GM21619 (cell line): ENCODE measurements at regions not wholly inside any gene's neighbourhood (a gene's known extent, or its start where the extent isn't known, plus 50 kb on each side); places are given as distances from the start of the nearest gene placed in this dataset.
"Not testable (repeated sequence)": the region's sequence is repeated elsewhere in the genome, so short reads cannot be mapped to it uniquely, and the experiment has no call there.

Experiments used
- ATAC-seq: cut with Tn5 transposase; IDR thresholded peaks from one replicate; pipeline ENCODE4 v1.9.1; 2021; ENCODE audit not compliant: unreplicated experiment

DNA sequence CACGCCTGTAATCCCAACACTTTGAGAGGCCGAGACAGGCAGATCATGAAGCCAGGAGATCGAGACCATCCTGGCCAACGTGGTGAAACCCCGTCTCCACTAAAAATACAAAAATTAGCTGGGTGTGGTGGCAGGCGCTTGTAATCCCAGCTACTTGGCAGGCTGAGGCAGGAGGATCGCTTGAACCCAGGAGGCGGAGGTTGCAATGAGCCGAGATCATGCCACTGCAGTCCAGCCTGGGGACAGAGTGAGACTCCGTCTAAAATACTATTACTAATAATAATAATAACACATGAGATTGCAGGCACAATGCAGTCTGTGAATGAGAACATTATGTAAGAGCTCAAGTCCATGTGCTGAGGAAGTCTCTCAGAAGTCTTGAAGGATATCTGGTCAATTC is 1684.4 kb downstream of the SPATA31A7 start:
- ATAC-seq, result not testable (repeated sequence)

DNA sequence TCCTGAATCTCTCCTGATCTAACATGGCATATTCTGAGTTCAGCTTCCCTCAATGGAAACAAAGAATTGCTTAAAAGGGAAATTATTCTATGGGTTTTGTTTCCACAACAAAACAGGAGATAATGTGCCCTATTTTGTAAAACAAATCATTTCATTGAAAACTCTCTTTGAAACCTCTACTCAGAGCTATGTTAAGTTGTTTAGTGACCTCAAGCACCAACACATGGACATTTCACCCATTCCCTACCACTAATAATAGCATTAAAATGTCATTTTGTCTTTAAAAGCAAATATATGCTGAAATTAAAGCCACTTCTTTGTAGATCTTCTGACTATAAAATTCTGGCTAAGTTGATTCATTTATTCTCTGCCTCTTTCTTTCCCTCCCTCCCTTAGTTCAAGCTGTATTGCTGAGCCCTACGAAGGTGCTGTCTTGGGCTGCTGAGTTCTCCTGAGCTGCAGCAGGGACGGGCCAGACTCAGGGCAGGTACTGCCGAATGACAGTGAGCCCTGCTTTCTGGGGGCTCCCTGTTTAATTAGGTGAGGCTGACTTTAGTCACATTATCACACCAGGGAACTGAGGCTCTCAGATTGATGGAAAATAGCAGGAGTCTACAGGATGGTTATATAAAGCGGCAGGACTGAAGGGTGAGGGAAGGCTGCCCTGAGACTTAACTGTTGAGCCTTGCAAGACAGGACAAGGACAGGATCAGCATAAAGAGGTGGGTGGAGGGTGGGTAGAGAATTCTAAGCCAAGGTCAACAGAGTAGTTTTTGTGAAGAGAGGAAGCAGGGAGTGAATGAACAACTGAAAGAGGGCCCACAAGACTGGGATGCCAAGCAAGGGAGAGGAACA is 1685.1 kb downstream of the SPATA31A7 start:
- not testable (repeated sequence) for ATAC-seq

DNA sequence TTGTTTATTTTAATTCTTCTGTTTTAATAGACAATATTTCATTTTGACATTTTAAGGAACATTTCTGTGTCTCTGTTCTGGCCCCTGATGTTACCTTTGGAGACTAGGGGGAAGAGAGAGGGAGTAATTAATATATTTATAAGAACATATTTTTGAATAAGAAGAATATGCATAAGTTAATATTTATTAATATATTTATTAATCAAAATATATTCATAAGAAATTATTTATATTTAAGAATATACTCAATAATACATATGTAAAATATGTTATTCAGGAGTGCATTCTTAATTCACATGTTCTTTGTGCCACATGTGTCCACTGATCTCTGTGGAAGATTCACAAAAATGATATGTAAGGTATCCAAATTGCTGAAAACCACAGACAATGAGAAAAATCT is 1687.7 kb downstream of the SPATA31A7 start:
- ATAC-seq, result not testable (repeated sequence)

DNA sequence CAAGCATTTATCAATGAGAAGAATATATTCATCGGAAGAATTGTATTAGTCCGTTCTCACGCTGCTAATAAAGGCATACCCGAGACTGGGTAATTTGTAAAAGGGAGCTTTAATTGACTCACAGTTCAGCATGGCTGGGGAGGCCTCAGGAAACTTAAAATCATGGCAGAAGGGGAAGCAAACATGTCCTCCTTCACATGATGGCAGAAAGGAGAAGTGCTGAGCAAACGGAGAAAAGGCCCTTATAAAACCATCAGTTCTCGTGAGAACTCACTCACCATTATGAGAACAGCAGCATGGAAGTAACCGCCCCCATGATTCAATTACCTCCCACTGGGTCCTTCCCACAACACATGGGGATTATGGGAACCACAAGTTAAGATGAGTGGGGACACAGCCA is 1688.2 kb downstream of the SPATA31A7 start:
- ATAC-seq, result not testable (repeated sequence)

DNA sequence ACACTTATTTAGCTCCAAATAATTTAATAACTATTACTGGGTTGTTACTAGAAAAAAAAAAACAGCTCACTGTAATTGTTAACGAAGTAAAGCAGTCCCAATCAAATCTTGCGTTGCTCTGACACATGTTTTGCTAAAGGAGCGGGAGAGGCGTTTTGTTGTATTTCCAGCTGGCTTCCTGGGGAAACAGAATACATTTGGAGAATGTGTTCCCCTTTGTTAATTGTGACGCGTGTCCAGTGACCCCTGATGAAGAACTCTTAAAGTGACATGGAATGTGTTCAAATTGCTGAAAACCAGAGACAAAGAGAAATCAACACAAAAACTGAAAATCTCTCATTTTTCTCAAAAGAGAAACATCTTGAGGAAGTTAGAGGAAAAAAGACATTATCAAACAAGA is 1690.6 kb downstream of the SPATA31A7 start:
- ATAC-seq, result not testable (repeated sequence)

DNA sequence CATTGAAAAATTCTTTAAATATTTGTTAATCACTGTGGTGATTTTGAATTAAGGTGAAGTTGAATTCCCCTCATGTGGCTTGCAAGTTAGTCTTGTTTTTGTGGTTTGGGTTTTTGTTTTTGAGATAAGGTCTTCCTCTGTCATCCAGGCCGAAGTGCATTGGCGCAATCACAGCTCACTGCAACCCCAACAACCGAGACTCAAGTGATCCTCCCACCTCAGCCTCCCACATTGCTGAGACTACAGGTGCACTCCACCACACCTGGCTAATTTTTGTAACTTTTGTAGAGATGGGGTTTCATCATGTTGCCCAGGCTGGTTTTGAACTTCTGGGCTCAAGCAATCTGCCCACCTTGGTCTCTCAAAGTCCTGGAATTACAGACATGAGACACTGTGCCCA is 1691.1 kb downstream of the SPATA31A7 start:
- ATAC-seq, result not testable (repeated sequence)

DNA sequence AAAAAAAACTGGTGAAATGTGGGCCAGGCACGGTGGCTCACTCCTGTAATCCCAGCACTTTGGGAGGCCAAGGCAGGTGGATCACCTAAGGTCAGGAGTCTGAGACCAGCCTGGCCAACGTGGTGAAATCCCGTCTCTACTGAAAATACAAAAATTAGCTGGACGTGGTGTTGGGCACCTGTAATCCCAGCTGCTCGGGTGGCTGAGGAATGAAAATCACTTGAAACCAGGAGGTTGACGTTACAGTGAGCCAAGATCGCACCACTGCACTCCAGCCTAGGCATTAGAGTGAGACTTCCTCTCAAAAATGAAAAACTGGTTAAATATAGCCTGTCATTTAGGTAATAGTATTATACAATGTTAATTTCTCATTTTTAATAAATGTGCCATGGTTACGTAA is 1692.0 kb downstream of the SPATA31A7 start:
- ATAC-seq, result not testable (repeated sequence)

DNA sequence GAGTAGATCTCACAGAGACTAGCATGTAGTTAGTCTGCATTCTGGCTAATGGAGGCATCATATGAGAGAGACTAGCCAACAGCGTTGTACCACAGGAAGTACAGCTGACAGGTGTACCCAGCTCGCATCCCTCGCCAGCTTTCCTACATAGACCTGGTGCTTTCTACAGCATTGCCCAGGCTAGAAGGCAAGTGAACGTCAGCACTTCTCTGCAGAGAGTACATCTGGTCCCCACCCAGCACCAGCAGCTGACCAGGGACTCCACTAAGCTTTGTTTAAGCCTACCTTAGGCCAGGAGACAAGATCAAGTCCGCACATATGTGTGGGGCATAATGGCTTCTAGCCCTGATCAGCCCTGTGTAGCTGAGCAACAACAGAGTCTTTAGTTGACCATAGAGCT is 1692.9 kb downstream of the SPATA31A7 start:
- not testable (repeated sequence) for ATAC-seq

DNA sequence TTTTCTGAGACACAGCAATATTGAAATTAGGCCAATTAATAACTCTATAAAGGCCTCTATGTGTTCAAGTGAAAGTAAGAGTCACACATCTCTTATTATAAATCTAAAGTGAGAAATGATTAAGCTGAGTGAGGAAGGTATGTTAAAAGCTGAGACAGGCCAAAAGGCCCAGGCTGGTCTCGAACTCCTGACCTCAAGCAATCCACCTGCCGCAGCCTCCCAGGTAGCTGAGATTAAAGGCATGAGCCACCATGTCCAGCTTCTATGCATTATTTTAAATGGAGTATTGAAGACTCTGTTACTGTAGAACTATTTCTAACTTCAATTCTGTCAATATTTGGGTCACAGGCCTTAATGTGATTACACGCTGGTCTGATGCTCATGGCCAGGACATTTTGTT is 1706.9 kb downstream of the SPATA31A7 start:
- not testable (repeated sequence) for ATAC-seq

DNA sequence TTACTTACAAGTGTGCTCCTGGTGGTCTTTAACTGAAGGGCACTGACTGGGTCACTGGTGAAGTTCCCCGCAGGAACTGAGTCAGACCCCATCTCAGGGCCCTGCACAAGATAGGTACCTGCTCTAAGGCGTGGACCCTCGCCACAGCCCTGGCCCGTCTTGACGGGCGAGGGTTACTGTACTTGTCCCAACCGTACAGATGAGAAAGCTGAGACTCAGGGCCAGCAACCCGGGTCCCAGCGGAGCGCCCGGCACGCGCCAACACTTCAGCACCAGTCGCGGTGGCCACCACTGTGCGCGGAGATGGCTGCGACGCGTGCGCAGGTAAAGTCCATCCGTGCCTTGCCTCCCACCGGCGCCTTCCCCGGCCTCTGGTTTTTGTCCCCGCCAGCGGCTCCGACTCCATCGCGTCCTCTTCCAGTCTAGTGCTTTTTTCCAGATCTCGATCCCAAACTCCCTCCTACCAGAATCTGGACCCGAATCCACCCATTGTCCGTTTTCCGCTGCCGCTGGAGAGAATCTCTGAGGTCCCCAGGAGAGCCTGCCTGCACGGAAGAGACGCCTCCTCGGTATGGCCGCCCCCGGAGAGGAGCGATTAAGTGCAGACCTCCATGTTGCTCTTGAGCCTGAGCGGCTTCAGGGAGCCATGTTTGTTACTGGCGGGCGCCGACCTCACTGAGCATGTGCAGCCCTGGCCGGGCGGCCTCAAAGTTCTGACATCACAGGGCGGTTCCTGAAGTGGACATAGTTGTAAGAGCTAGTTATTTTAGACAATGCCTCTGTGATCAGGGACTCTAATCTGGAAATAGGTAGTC is 1707.8 kb downstream of the SPATA31A7 start:
- ATAC-seq, result not testable (repeated sequence)

DNA sequence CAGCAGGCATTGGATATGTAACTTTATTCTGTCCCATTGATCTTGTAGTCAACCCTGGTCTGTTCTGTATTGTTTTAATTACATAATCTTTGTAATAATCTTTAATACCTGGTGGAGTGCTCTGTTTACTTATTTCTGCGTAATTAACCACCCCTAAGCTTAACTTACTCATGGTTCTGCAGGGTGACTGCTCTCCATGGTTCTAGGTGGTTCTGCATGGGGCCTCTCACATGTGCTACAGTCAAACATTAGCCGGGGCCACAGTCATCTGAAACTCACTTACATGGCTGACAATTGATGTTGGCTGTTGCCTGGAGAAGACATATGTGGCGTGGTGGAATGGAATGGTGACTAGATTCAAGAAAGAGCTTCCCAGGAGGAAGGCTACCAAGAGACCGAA is 1709.8 kb downstream of the SPATA31A7 start:
- ATAC-seq, result not testable (repeated sequence)

DNA sequence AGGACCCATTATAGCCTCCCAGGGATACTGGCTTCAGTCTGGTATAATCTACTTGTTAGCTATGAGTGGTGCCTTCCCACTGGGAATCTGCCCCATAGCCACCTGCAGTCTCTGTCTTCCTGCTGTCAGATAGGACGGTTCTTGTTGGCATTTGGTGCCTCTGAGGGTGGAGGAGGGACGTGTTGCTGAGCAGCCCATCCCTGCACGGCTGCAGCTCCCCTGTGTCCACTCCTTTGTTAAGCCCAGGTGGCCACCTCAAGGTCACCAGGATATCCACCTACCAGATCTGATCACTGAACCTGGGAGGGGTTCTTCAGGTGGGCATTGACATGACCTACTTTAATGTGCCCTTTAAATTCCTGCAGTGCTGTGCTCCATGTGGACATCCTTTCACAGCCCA is 1714.2 kb downstream of the SPATA31A7 start:
- ATAC-seq, result not testable (repeated sequence)

DNA sequence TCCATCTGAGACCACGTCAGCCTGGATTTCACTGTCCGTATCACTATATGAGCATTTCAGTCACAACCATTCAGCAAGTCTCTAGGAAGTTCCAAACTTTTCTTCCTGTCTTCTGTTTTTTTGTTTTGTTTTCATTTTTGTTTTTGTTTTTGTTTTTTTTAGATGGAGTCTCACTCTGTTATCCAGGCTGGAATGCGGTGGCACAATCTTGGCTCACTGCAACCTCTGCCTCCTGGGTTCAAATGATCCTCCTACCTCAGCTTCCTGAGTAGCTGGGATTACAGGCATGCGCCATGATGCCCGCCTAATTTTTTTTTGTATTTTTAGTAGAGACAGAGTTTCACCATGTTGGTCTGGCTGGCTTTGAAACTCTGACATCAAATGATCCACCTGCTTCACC is 1715.9 kb downstream of the SPATA31A7 start:
- not testable (repeated sequence) for ATAC-seq

DNA sequence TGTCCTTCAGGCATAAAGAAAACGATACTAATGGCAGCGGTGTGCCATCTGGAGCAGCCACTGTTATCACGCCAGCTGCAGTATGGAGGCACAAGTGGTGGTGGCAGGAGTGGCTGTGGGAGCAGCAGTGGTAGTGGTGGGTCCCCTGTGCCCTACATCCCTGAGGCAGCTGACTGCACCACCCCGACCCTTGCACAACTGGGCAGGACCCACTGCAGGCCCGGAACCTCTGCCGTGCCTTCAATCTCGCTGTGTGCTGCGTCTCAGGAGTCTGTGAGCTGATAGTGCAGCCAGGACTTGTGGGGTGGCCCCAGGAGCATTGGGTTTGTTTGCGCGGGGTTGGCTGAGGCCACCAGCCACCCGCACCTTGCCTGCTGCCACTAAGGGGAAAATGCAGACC is 1718.0 kb downstream of the SPATA31A7 start:
- ATAC-seq, result not testable (repeated sequence)

DNA sequence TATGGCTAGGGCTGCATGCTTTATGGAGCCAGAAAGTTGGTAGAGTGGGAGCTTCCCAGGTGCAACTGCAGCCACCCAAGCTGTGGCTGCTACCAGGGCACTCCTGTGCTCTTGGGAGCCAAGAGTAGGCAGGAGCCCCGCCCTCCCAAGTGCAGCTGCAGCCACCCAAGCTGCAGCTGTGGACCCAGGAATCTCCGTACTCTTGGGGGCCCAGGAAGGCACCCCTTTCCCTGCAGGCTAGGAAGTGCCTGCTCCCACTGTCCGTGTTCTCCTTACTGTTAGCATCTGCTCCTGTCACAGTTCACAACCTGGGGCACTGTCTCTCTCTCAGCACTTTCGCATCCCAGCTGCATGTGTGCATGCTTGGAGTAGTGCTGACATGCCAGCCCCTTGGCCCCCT is 1718.4 kb downstream of the SPATA31A7 start:
- ATAC-seq, result not testable (repeated sequence)

DNA sequence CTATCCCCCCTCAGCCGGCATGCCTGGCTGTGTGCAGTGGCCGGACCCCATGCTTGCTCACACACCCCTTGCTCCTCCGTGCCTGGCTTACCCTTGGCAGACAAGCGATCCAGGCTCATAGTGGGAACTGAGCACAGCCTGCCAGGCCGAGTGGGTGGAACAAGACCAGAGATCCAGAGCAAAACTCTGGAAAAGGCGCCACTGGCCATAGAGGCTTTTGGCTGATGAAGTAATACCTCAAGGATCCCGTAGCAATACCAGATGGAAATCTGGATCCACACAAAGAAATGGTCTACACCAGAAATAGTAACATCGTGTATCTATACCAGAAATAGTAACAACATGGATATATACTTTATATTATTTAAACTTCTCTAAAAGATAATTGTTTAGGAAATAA is 1719.6 kb downstream of the SPATA31A7 start:
- ATAC-seq, result not testable (repeated sequence)

DNA sequence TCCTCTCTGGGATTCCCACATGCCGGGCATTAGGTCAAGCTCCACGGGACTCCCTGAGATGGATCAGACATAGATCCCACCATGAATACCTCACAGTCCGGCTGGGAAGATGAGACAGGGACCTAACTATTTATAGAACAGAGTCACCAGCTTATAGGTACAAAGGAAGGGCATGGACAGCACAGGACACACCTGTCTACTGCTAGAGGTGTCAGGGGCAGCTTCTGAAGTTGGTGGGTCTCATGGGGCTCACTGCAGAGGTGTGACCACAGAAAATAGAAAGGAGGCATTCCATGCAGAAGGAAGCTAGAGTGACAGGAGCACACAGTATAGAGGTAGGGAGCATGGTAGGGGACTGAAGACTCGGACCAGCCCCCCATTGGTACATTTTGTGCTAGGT is 1722.4 kb downstream of the SPATA31A7 start:
- not testable (repeated sequence) for ATAC-seq

DNA sequence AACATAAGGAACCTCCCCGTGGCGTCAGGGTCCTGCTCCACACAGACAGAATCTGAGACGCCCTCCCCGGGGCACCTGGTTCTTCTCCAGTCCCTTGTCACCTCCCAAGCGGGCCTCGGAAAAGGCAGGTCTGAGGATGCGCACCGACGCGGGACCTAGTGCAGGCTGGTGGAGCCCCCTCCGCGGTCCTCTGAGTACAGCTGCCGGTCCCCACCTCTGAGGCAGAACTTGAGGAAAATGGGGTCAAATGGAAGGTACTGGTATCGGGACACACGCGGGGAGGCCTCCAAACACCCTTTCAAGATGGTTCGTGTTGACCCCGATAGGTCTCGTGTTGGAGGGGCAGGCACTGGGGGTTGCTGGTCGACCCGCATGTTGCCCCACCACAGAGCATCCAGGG is 1725.3 kb downstream of the SPATA31A7 start:
- ATAC-seq, result not testable (repeated sequence)

DNA sequence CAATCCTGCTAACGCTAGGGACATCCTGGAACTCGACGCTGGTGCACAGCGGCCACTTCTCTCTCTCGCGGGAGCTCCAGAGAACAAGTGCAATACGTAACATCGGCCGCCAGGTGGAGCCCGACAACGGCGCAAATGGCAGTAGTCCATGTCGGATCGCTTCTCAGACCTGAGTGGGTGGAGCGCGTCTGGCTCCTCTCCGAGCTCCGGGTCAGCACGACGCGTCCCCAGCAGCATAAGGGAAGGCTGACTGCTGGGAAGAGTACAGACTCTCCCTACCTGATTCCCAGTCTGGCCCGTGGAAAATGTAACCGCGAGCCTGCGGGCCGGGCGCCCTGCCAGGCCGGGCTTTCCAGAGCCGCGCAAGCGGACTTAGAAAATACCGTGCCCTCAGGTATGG is 1725.8 kb downstream of the SPATA31A7 start:
- ATAC-seq, result peak; percentile 99

DNA sequence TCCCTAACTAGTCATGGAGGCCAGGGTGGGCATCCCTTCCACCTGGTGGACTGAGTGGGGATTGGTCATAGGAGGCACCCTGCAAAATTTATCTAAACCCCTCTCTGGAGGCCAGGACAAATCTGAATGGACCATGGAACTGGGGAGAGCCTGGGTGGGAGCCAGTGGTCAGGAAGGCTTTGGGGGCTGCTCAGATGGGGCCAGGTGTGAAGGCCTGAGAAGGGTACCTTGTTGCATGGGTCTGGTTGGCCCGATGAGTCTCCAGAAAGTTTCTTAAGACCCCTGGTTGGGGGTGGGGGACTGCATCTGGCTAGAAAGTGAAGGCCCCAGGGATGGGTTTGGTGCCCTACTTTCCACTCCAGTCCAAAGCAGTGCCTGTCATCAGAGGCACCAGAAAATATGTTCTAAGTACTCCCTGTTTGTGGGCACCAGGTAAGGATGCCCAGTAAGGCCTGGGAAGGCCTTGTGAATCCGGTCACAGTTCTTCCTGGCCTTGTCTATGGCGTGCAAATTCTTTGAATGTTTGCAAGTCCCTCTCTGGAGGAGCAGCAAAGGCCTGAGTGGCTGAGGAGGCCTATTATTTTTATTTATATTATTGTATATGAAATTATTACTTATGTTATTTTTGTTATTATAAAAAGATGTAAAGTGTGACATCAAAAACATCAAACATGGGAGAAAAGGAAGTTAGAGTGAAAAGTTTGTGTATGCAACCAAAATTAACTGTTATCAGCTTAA is 1729.0 kb downstream of the SPATA31A7 start:
- not testable (repeated sequence) for ATAC-seq

DNA sequence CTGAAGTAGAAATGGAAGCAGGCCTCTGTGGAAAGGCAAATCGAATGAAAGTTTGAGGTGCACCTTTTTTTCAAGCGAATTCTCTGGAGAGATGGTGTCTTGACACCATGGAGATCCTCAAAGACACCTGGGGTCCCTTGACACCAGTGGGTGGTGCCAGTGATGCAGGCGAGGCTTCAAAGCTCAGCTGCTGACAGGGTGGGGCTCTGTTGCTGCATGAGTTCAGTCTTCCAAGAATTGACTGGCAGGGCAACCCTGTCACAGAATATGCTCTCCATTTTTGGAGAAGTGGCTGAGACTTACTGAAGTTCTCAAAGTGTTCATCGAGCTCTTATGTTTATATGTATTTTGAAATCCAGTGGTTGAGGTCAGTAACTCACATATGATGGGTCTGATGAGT is 1741.6 kb downstream of the SPATA31A7 start:
- ATAC-seq, result not testable (repeated sequence)
